ENCODE measurements at regions not wholly inside any gene's neighbourhood (a gene's known extent, or its start where the extent isn't known, plus 50 kb on each side); places are given as distances from the start of the nearest gene placed in this dataset.

DNA sequence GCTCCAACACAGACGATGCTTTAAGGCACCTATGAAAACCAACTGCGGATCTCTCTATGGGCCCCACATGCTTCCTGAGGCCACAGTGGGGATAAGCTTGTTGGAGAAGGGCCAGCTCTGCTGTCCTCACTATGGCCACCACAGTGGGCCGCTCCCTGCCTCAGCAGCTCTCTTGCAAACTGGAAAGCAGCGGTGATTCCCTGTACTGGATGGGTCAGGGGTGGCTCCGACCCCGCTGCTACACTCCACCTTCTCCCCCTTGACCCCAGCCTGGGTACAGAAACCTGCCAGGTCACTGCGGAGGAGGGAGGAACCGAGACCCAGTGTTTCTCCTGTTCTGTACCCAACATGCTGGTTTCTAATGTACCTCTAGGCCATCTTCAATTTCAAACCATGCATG is 403.9 kb downstream of the CTTN start:
- no peak overlapping the region for H3K27ac Mint-ChIP-seq (ENCODE audit: unreplicated experiment)
- no peak overlapping the region for H3K4me3 Mint-ChIP-seq (ENCODE audit: low read depth, unreplicated experiment)
- peaks cover 50% of the 10 kb centered on the region for H3K36me3 Mint-ChIP-seq (ENCODE audit: insufficient read depth, unreplicated experiment)
- no peak for TF ChIP-seq CTCF (IDR thresholded peaks at IDR 0.05; ENCODE audit: unreplicated experiment)
- intact Hi-C loops (cut with micrococcal nuclease; ENCODE audit: unreplicated experiment): no loop called here
- CTCF ChIA-PET: no interaction called here
- peaks cover 4% of the 10 kb centered on the region for H3K9me3 Mint-ChIP-seq (ENCODE audit: low read depth, unreplicated experiment)
- DNase-seq: no peak
- no peaks in the 10 kb centered on the region for H3K4me1 Mint-ChIP-seq (ENCODE audit: low read depth, unreplicated experiment)
- BruUV-seq (replicated peaks): no TSS peak
- H3K27me3 Mint-ChIP-seq (ENCODE audit: unreplicated experiment): no peaks in the 10 kb centered on the region

GRCh38 chr11:70804139-70804837 is 406.0 kb downstream of the CTTN start:
- Mint-ChIP-seq H3K4me3 (ENCODE audit: low read depth, unreplicated experiment) (no peak overlapping the region), H3K27ac (ENCODE audit: unreplicated experiment) (no peak overlapping the region), H3K9me3 (ENCODE audit: low read depth, unreplicated experiment) (peaks cover 4% of the 10 kb centered on the region), H3K27me3 (ENCODE audit: unreplicated experiment) (no peaks in the 10 kb centered on the region), H3K4me1 (ENCODE audit: low read depth, unreplicated experiment) (no peaks in the 10 kb centered on the region), H3K36me3 (ENCODE audit: insufficient read depth, unreplicated experiment) (peaks cover 42% of the 10 kb centered on the region)
- CTCF ChIA-PET: no interaction called here
- DNase-seq: no peak
- BruUV-seq (replicated peaks): no TSS peak
- intact Hi-C loops (cut with micrococcal nuclease; ENCODE audit: unreplicated experiment): no loop called here
- no peak for TF ChIP-seq CTCF (IDR thresholded peaks at IDR 0.05; ENCODE audit: unreplicated experiment)

- CTCF ChIA-PET: interaction anchor here (0.6 kb wide), 1 partner anchor 361 kb away, joined by 3 read pairs; no protein-coding TSS in a partner anchor
- no peak for DNase-seq
- Mint-ChIP-seq H3K4me1 (ENCODE audit: low read depth, unreplicated experiment) (no peaks in the 10 kb centered on the region), H3K36me3 (ENCODE audit: insufficient read depth, unreplicated experiment) (peaks cover 42% of the 10 kb centered on the region), H3K9me3 (ENCODE audit: low read depth, unreplicated experiment) (peaks cover 4% of the 10 kb centered on the region), H3K27me3 (ENCODE audit: unreplicated experiment) (no peaks in the 10 kb centered on the region), H3K4me3 (ENCODE audit: low read depth, unreplicated experiment) (no peak overlapping the region), H3K27ac (ENCODE audit: unreplicated experiment) (no peak overlapping the region)
- intact Hi-C loops (cut with micrococcal nuclease; ENCODE audit: unreplicated experiment): no loop called here
- TF ChIP-seq CTCF (IDR thresholded peaks at IDR 0.05; ENCODE audit: unreplicated experiment): no peak
- BruUV-seq (replicated peaks): no TSS peak
These were observed 406.9 kb downstream of the CTTN start for GRCh38 chr11:70805243-70805642.

DNA sequence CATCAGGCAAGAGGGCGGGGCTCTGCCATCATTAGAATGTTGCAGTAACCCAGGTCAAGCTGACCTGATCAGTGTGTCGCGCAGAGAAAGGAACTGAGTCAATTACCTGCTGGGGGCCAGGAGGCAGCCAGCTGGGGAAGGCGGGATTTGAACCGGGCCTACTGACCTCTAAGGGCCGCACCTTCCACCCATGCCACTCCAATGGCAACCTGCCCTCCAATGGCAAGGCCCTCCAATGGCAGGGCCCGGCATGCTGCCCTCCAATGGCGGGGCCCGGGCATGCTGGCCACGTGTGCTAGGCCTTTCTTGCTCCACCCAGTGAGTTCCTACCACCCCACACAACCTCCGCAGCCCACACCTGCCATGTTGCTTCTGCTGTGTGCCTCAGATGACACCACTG is 407.6 kb downstream of the CTTN start:
- CTCF ChIA-PET: interaction anchor here (0.6 kb wide), 2 partner anchors 9 to 362 kb away, joined by 3 read pairs; no protein-coding TSS in a partner anchor

More for the DNA sequence above, 407.6 kb downstream of the CTTN start:
- Mint-ChIP-seq H3K4me1 (ENCODE audit: low read depth, unreplicated experiment) (no peaks in the 10 kb centered on the region), H3K4me3 (ENCODE audit: low read depth, unreplicated experiment) (no peak overlapping the region), H3K9me3 (ENCODE audit: low read depth, unreplicated experiment) (peaks cover 4% of the 10 kb centered on the region), H3K27ac (ENCODE audit: unreplicated experiment) (no peak overlapping the region), H3K36me3 (ENCODE audit: insufficient read depth, unreplicated experiment) (peaks cover 45% of the 10 kb centered on the region), H3K27me3 (ENCODE audit: unreplicated experiment) (no peaks in the 10 kb centered on the region)
- no peak for DNase-seq
- intact Hi-C loops (cut with micrococcal nuclease; ENCODE audit: unreplicated experiment): no loop called here
- no peak for TF ChIP-seq CTCF (IDR thresholded peaks at IDR 0.05; ENCODE audit: unreplicated experiment)
- BruUV-seq (replicated peaks): no TSS peak

Measured in Calu3 (cell line).